Esophagus (tissue), 2 donors: ENCODE measurements at regions not wholly inside any gene's neighbourhood (a gene's known extent, or its start where the extent isn't known, plus 50 kb on each side); places are given as distances from the start of the nearest gene placed in this dataset.

Source experiments
- H3K27ac ChIP-seq, 2 donors: one replicate each; pipeline ENCODE4 v1.5.1; 2013; ENCODE audit warnings: low read depth in 2 of 2, mild to moderate bottlenecking in 2 of 2, inconsistent platforms in 1 of 2, low read length in 1 of 2, moderate library complexity in 1 of 2
- H3K27me3 ChIP-seq, 2 donors: one replicate each; pipeline ENCODE4 v1.6.1; 2013; ENCODE audit warnings: low read length in 2 of 2, control low read depth in 1 of 2, mild to moderate bottlenecking in 1 of 2; ENCODE audit not compliant: insufficient read depth in 2 of 2, control insufficient read depth in 1 of 2
- H3K36me3 ChIP-seq, 2 donors: one replicate each; pipeline ENCODE4 v1.6.1; 2013; ENCODE audit warnings: low read length in 1 of 2; ENCODE audit not compliant: control insufficient read depth in 2 of 2, insufficient read depth in 2 of 2
- H3K4me1 ChIP-seq, 2 donors: one replicate each; pipeline ENCODE4 v1.6.1; 2013; ENCODE audit warnings: low read length in 1 of 2; ENCODE audit not compliant: control insufficient read depth in 2 of 2, insufficient read depth in 2 of 2
- H3K4me3 ChIP-seq, 2 donors: one replicate each; pipeline ENCODE4 v1.5.1; 2013; ENCODE audit warnings: low read length in 2 of 2, mild to moderate bottlenecking in 2 of 2, low read depth in 1 of 2, moderate library complexity in 1 of 2
- H3K9me3 ChIP-seq, 2 donors: one replicate each; pipeline ENCODE4 v1.6.1; 2013; ENCODE audit warnings: mild to moderate bottlenecking in 2 of 2, low read depth in 1 of 2, low read length in 1 of 2, moderate library complexity in 1 of 2; ENCODE audit not compliant: control insufficient read depth in 2 of 2, insufficient read depth in 1 of 2
- WGBS, 2 donors: extraction: QIAGEN DNeasy Blood & Tissue Kit; methylation state at CpG; one replicate each; pipeline ENCODE4 v1.1.7; 2013; 5-methylcytosine and 5-hydroxymethylcytosine counted together
- donor health status: healthy with polysubstance abuse.
- donor health status: Bipolar disorder and iron deficiency.

- Histone ChIP-seq H3K9me3 (no peaks in the 10 kb centered on the region), H3K4me3 (no peak overlapping the region), H3K27me3 (no peaks in the 10 kb centered on the region), H3K27ac (no peak overlapping the region), H3K36me3 (no peaks in the 10 kb centered on the region), H3K4me1 (no peaks in the 10 kb centered on the region)
- WGBS, 2 donors = 41 to 51% methylated on average over 9 of the region's 9 CpGs
Observed at GRCh38 chr6:148203281-148203925, 139.2 kb upstream of the SASH1 start.

DNA sequence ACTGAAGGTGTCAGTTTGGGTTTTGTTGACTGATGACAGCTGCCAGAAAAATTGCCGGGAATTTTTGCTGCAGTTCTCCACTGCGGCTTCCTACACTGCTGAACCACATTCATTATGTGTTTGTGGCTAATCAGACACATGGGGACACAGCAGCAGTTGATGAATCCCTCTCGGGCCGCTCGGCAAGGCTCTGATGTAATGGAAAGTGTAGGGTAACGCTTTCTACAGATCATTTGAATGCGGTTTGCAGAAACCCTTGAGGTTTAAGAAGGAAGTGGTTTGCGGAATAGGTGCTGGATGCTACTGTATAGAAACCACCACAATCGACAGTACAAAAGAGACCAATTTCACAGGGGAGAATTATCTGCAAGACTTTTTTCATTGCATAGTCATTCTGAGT, 138.7 kb upstream of the SASH1 start:
- Histone ChIP-seq H3K4me3 (no peak overlapping the region), H3K4me1 (no peaks in the 10 kb centered on the region), H3K27ac (no peak overlapping the region), H3K36me3 (no peaks in the 10 kb centered on the region), H3K9me3 (no peaks in the 10 kb centered on the region), H3K27me3 (no peaks in the 10 kb centered on the region)
- 60 to 69% methylated on average over 9 of the region's 9 CpGs for WGBS, 2 donors

GRCh38 chr6:148208298-148208697, 134.3 kb upstream of the SASH1 start:
- no peaks in the 10 kb centered on the region for H3K9me3 ChIP-seq
- H3K4me1 ChIP-seq = no peaks in the 10 kb centered on the region
- H3K36me3 ChIP-seq = peaks cover 0 to 4% of the 10 kb centered on the region in 2 donors
- no peak overlapping the region for H3K4me3 ChIP-seq
- H3K27me3 ChIP-seq = no peaks in the 10 kb centered on the region
- no peak overlapping the region for H3K27ac ChIP-seq
- WGBS, 2 donors = 93 to 94% methylated on average over 3 of the region's 3 CpGs

DNA sequence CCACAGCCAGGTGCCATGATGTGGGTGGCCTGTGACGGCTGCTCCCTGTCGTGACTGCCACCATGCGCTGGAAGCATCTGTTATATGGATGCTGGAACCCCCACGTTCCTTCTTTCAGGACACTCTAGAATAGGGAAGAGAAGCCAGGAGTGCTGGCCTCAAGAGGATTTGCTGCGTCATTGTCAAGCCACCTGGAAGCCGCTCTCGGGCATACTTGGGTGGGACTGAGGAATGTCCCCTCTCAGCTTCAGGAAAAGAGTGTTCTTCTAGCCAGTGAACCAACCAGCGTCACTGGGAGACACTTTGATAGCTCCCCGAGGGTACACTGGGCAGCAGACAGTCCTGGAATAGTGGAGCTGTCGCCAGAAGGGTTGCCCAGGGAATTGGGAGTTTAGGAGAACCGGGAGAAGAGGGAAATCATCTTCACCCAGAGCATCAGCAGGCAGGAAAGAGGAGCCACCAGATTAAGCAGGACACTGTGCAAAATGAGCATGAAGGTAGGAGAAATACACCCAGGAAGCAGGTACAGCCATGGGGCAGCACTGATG, 130.8 kb upstream of the SASH1 start:
- H3K27me3 ChIP-seq = no peaks in the 10 kb centered on the region
- H3K9me3 ChIP-seq = no peaks in the 10 kb centered on the region
- H3K36me3 ChIP-seq = peaks cover 0 to 4% of the 10 kb centered on the region in 2 donors
- no peaks in the 10 kb centered on the region for H3K4me1 ChIP-seq
- no peak overlapping the region for H3K4me3 ChIP-seq
- H3K27ac ChIP-seq = no peak overlapping the region
- WGBS, 2 donors = 94% methylated on average over 11 of the region's 11 CpGs

- Histone ChIP-seq H3K9me3 (no peaks in the 10 kb centered on the region), H3K4me3 (no peak overlapping the region), H3K36me3 (peaks cover 0 to 4% of the 10 kb centered on the region in 2 donors), H3K27ac (no peak overlapping the region), H3K4me1 (no peaks in the 10 kb centered on the region), H3K27me3 (no peaks in the 10 kb centered on the region)
- WGBS, 2 donors = 85% methylated on average over 3 of the region's 3 CpGs
Observed at GRCh38 chr6:148212366-148212765, 130.3 kb upstream of the SASH1 start.

DNA sequence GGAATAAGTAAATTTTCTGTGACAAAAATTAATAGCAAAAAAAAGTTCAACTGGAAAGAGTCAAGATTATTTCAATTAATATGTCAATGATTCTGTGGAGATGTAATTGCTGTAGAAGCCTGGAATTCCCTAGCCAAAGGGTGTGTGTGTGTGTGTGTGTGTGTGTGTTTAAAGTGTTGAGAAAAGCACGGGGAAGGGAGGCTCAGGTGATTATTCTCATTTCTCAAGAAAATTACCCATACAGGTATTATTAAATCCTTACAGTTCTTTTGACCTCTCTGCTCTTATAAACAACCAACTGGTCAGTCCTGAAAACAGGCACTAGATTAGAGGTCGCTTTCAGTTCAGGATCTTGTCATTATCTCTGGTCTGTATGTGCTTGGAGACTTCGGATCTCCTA, 129.3 kb upstream of the SASH1 start:
- Histone ChIP-seq H3K4me1 (no peaks in the 10 kb centered on the region), H3K4me3 (no peak overlapping the region), H3K27ac (no peak overlapping the region), H3K9me3 (no peaks in the 10 kb centered on the region), H3K36me3 (peaks cover 0 to 4% of the 10 kb centered on the region in 2 donors), H3K27me3 (no peaks in the 10 kb centered on the region)
- 80 to 86% methylated on average over 3 of the region's 3 CpGs for WGBS, 2 donors

GRCh38 chr6:148214667-148215066, 128.0 kb upstream of the SASH1 start:
- Histone ChIP-seq H3K27ac (no peak overlapping the region), H3K36me3 (peaks cover 0 to 4% of the 10 kb centered on the region in 2 donors), H3K4me1 (no peaks in the 10 kb centered on the region), H3K9me3 (no peaks in the 10 kb centered on the region), H3K27me3 (no peaks in the 10 kb centered on the region), H3K4me3 (no peak overlapping the region)
- WGBS, 2 donors = 94% methylated on average over 5 of the region's 5 CpGs

DNA sequence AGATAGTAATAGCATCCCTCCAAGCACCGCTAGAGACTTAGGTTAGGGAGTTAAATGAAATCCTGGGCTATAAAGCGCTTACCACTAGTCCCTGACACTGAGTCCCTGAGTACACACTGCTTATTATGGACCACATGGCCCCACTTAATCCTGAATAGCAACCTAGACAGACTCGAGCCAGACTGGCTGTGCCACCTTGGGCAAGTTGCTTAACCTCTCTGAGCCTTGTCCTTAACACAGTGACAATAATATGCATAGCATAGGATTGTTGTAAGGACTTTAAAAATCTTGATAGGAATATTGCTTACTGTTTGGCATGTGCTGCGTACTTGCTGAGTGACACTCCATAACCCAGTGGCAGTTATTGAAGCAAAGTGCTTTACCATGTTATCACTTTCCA, 125.6 kb upstream of the SASH1 start:
- H3K27me3 ChIP-seq = no peaks in the 10 kb centered on the region
- no peaks in the 10 kb centered on the region for H3K4me1 ChIP-seq
- no peak overlapping the region for H3K4me3 ChIP-seq
- 87 to 94% methylated on average over 4 of the region's 4 CpGs for WGBS, 2 donors
- no peak overlapping the region for H3K27ac ChIP-seq
- H3K9me3 ChIP-seq = no peaks in the 10 kb centered on the region
- peaks cover 0 to under 1% of the 10 kb centered on the region in 2 donors for H3K36me3 ChIP-seq

DNA sequence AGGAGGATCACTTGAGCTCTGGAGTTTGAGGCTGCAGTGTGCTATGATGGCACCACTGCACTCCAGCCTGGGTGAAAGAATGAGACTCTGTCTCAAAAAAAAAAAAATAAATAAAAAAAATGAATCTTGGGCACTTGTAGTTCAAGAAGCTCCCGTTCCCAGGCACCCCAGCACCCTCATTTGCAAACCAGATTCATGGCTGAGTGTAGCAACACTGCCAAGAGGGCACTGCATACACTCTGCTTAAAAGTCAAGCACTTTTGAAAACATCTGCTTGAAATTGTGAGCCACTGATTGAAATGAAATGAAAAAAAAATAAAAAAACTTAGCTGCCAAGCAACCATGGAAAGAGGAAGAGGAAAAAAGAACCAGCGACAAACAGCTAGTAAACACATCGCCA, 124.7 kb upstream of the SASH1 start:
- no peaks in the 10 kb centered on the region for H3K4me1 ChIP-seq
- H3K27ac ChIP-seq = no peak overlapping the region
- H3K36me3 ChIP-seq = no peaks in the 10 kb centered on the region
- 74 to 85% methylated on average over 3 of the region's 3 CpGs for WGBS, 2 donors
- H3K27me3 ChIP-seq = no peaks in the 10 kb centered on the region
- no peak overlapping the region for H3K4me3 ChIP-seq
- H3K9me3 ChIP-seq = no peaks in the 10 kb centered on the region

DNA sequence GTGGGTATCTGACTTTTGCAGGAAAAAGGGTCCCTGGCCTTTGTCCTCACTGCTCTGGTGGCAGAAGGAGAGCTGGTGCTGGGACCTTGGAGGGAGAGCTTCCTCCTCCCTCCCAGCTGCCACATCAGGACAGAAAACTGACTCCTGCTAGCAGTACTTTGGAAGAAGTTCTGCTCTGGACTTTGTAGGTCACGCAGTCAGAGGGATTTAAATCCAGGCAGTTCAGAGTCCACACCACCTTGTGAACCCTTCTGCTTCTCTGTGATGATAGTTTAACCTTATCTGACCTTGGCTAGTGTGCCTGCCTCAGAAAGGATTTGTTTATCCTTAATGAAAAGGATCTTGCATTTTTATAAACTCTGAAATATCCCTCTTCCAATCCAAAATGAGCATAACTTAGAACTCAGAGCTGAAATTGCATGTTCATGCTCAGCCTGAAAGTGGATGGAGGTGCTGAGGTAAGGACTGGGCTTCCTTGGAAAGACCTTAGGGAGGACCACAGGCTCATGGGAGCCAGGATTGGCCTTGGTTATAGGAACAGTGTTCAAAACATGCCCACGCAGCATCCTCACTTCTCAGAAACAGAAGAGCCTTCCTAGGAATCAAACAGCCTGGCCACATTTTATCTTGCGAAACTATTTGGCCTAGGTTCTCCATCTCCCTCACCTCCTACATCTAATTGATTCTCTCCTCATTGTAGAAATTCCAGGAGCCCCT, 123.9 kb upstream of the SASH1 start:
- 69 to 72% methylated on average over 3 of the region's 3 CpGs for WGBS, 2 donors
- no peaks in the 10 kb centered on the region for H3K36me3 ChIP-seq
- no peaks in the 10 kb centered on the region for H3K27me3 ChIP-seq
- H3K27ac ChIP-seq = no peak overlapping the region
- H3K4me1 ChIP-seq = no peaks in the 10 kb centered on the region
- no peaks in the 10 kb centered on the region for H3K9me3 ChIP-seq
- H3K4me3 ChIP-seq = no peak overlapping the region
